ENCODE measurements at regions not wholly inside any gene's neighbourhood (a gene's known extent, or its start where the extent isn't known, plus 50 kb on each side); places are given as distances from the start of the nearest gene placed in this dataset.

- TF ChIP-seq CTCF (IDR thresholded peaks at IDR 0.05), result no peak
- no peak for TF ChIP-seq POLR2A (IDR thresholded peaks at IDR 0.05)
Observed at GRCh38 chr2:53040536-53041229, 726.9 kb upstream of the CHAC2 start.

Data from lower leg skin (tissue), 3 donors.